Mucosa of descending colon (tissue), 3 donors: ENCODE measurements at regions not wholly inside any gene's neighbourhood (a gene's known extent, or its start where the extent isn't known, plus 50 kb on each side); places are given as distances from the start of the nearest gene placed in this dataset.

Experiments
- ATAC-seq: fragments of 200-7000 bp; cut with Tn5 transposase; one replicate; pipeline ENCODE4 v1.9.1; 2020; ENCODE audit warnings: mild to moderate bottlenecking, moderate library complexity
- DNase-seq, 3 donors: peaks; one replicate each; pipeline ENCODE4 v3.0.0-alpha.2; 2020
- H3K36me3 ChIP-seq: fragments of 200-600 bp; one replicate; pipeline ENCODE4 v1.8.0; 2021; ENCODE audit warnings: low read depth, mild to moderate bottlenecking
- H3K4me1 ChIP-seq: fragments of 200-600 bp; one replicate; pipeline ENCODE4 v1.8.0; 2021; ENCODE audit warnings: low read depth, mild to moderate bottlenecking
- H3K4me3 ChIP-seq: fragments of 200-600 bp; one replicate; pipeline ENCODE4 v1.8.0; 2021; ENCODE audit warnings: mild to moderate bottlenecking
- H3K9me3 ChIP-seq: fragments of 200-600 bp; one replicate; pipeline ENCODE4 v1.8.0; 2021; ENCODE audit warnings: mild to moderate bottlenecking
- intact Hi-C, 2 donors: fragments of 100-400 bp; cut with DNase I in 1 of 2; cut with micrococcal nuclease in 1 of 2; formaldehyde crosslinking; loops; one replicate each; pipeline versions ENCODE4 v1.11.0 to v1.11.1; 2022; cut with DNase I, micrococcal nuclease
- TF ChIP-seq, protein P1 (sequence below): fragments of 200-600 bp; IDR thresholded peaks from one replicate; pipeline ENCODE4 v1.8.0; 2022; ENCODE audit warnings: antibody characterized with exemption, mild to moderate bottlenecking
- donor health status: DM: no; HTN: no; CAD: no; lungs with moderate emphysema.
- donor health status: DM: no; HTN: no; CAD: no.
- donor health status: DM: no; HTN: yes; CAD: no.

DNA sequence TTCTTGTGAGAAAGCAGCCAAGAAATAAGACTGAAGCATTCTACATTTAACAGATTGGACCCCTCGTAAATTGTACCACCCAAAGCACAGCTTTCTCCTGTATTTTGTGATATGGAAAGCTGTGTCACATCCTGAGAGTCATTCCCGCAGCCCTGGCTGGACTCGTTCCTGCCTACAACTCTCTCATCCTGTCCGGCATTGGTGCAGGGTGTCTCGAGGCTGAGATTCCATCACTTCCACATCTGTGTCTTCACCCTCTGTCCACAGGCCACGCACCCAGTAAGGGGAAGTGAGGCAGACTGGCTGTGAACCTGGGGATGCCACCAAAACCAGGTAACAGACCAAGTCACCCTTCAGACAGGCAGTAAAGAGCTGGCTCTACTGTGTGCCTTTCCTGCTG is 146.2 kb upstream of the KLF6 start:
- Histone ChIP-seq H3K36me3 (no peaks in the 10 kb centered on the region), H3K4me1 (peaks cover 24% of the 10 kb centered on the region), H3K9me3 (no peaks in the 10 kb centered on the region), H3K4me3 (no peak overlapping the region)
- TF ChIP-seq, protein P1, sequence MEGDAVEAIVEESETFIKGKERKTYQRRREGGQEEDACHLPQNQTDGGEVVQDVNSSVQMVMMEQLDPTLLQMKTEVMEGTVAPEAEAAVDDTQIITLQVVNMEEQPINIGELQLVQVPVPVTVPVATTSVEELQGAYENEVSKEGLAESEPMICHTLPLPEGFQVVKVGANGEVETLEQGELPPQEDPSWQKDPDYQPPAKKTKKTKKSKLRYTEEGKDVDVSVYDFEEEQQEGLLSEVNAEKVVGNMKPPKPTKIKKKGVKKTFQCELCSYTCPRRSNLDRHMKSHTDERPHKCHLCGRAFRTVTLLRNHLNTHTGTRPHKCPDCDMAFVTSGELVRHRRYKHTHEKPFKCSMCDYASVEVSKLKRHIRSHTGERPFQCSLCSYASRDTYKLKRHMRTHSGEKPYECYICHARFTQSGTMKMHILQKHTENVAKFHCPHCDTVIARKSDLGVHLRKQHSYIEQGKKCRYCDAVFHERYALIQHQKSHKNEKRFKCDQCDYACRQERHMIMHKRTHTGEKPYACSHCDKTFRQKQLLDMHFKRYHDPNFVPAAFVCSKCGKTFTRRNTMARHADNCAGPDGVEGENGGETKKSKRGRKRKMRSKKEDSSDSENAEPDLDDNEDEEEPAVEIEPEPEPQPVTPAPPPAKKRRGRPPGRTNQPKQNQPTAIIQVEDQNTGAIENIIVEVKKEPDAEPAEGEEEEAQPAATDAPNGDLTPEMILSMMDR = no peak
- DNase-seq (no peak), ATAC-seq (no peak)
- intact Hi-C loops = no loop called here

DNA sequence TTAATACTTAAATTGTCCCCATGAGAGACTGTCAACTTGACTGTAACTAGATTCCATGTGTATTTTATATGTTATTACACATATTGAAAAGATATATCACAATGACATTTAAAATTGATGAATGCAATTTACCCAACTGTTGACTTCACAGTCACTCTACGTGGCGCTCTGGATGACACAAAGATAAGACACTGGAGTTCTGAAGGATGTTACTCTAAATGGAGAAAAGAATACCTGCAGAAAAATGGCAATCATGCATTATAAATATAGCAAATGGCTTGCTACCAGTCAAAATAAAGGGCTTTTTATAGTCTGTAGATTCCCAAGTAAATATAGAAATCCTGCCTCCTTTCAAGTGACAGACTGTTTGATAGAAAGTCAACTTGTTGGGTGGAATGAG is 143.6 kb upstream of the KLF6 start:
- no peak overlapping the region for H3K4me3 ChIP-seq
- intact Hi-C loops = no loop called here
- no peaks in the 10 kb centered on the region for H3K36me3 ChIP-seq
- DNase-seq = no peak
- no peak for ATAC-seq
- no peaks in the 10 kb centered on the region for H3K9me3 ChIP-seq
- H3K4me1 ChIP-seq = peaks cover 14% of the 10 kb centered on the region
- TF ChIP-seq, protein P1 = no peak

DNA sequence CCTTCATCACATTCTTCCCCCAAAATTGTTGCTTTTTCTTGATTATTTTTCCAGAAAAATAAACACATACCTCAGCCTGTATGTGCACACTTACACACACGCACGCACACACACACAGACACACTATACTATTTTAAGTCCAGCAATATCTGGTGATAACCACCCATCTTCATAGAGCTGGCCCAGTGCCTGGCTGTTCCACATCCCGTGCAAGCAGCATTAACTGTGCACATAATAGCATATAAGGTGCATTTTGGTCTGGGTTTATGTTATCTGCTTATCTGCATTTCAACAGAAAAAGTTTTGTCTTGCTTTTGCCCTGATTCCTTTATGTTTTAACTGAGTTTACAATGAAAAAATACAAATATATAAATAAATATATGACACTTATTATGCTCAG is 143.1 kb upstream of the KLF6 start:
- no peaks in the 10 kb centered on the region for H3K36me3 ChIP-seq
- H3K4me1 ChIP-seq = peaks cover 14% of the 10 kb centered on the region
- intact Hi-C loops = no loop called here
- DNase-seq (no peak), ATAC-seq (no peak)
- TF ChIP-seq, protein P1 = no peak
- H3K4me3 ChIP-seq = no peak overlapping the region
- no peaks in the 10 kb centered on the region for H3K9me3 ChIP-seq

DNA sequence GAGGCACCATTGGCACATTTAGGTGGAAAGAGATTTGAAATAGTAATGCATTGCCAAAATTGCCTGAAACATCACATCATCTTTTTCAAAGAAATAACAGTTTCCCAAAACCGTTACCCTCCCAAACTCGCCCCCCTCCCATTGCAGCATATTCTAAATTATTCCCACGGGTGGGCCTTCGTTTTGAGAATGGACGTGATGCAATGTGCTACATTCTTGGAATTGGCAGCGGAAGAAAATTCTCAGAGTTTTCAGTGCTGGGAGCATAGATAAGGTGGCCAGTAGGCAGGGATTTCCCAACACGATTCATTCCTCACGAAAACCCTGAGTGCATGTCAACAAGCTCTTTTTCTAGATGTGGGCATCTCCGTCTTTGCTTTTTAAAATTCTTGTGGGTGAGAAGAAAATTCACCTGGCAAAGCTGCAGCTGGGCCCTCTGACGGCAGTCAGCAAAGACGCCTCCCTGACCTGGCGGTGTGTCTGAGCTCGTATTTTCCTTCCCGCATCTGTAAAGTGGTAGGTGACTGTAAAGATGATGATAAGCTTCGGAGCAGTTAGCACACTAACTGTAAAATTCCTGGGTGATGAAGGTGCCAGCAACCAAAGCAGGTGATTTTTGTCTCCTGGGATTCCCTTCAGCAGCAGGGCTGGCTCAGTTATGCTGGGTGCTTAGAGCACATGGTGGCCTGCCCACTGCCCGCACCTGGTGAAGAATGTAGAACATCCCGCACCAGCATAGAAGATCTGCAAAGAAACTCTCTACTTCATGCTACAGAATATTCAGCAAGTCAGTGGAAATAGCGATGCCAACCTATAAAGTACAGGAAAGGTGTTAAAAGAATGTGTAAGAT is 141.9 kb upstream of the KLF6 start:
- intact Hi-C loops = no loop called here
- Histone ChIP-seq H3K4me3 (no peak overlapping the region), H3K9me3 (no peaks in the 10 kb centered on the region), H3K36me3 (no peaks in the 10 kb centered on the region), H3K4me1 (peaks cover 14% of the 10 kb centered on the region)
- ATAC-seq (peak; percentile 57), DNase-seq (no peak)
- TF ChIP-seq, protein P1 = no peak

DNA sequence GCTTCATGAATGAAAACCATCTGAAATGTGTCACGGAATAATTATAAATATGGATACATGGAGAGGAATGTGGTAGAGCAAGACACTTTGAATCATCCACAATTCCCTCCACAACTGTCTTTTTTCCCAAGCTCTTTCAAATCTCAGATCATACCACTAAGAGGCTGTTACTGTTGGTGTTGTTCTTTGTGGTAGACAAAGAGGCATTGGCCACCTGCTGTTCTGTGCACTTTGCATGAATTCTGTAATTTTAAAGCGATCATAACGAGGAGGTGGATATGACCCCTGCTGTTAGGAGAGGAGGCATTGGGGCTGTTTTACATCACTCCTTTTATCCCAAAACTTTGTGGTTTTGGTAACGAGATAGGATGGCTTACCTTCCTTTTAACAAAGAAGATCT is 141.2 kb upstream of the KLF6 start:
- peaks cover 14% of the 10 kb centered on the region for H3K4me1 ChIP-seq
- TF ChIP-seq, protein P1 = no peak
- ATAC-seq (no peak), DNase-seq (no peak)
- no peaks in the 10 kb centered on the region for H3K9me3 ChIP-seq
- H3K36me3 ChIP-seq = no peaks in the 10 kb centered on the region
- intact Hi-C loops = no loop called here
- H3K4me3 ChIP-seq = no peak overlapping the region
